DMS53 treated with DMSO at 0.1 percent for 48 hours (cell line): ENCODE measurements at regions not wholly inside any gene's neighbourhood (a gene's known extent, or its start where the extent isn't known, plus 50 kb on each side); places are given as distances from the start of the nearest gene placed in this dataset.
A peak's percentile ranks its signal among the peaks of the same experiment; 100 is the strongest.

Experiments used
- DNase-seq: peaks from one replicate; lab custom pipeline; 2025; ENCODE audit not compliant: unreplicated experiment; lab: John Stamatoyannopoulos, UW

GRCh38 chrX:147828719-147829118, 83.0 kb upstream of the FMR1 start:
- DNase-seq, result no peak

- DNase-seq, result no peak
Observed at GRCh38 chrX:147832707-147833348, 78.9 kb upstream of the FMR1 start.

DNA sequence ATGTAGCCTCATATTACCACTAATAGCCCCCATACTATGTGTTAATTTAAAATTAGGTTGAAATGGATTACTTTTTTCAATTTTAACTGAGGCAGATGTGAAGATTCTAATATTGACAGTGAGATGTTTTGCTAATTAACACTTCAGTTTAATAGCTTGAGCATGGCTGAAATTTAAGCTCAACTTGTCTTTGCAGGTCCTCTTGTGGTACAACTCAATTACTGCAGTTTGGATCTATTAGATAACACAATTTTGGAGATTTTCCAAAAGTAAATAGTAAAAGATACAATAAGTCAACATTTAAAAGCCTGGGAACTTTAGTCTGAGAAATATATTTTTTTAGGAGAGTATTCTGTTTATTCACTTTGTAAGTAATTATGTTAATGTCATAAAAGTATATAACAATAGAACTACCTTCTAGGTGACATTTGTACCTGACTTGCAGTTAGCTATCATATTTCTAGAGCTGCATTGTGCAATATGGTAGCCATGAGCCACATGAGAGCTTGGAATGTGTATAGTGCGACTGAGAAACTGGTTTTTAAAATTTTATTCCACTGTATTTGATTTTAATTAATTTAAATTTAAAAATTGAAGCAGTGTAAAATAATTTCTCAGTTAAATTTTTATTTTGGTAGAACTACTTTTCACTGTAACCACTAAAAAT, 73.1 kb upstream of the FMR1 start:
- DNase-seq, result peak; percentile 1

DNA sequence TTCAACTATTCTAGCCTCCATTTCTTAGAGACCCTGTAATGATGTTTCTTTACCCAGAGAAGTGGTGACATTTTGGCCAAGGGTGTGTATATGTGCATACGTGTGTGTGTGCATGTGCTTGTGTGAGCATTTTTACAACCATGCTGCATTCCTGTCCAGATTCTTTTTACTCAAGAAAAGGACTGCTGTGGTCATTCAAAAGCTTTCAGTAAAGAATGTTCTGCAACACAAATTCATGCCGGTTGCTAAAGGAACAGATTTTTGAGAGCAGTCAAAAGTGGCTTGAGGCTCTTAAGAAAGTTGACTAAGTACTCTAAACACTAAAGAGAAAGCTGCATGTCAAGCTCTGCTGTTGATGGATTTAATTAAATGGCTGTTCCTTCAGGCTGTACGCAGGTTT, 65.0 kb upstream of the FMR1 start:
- DNase-seq, result no peak

DNA sequence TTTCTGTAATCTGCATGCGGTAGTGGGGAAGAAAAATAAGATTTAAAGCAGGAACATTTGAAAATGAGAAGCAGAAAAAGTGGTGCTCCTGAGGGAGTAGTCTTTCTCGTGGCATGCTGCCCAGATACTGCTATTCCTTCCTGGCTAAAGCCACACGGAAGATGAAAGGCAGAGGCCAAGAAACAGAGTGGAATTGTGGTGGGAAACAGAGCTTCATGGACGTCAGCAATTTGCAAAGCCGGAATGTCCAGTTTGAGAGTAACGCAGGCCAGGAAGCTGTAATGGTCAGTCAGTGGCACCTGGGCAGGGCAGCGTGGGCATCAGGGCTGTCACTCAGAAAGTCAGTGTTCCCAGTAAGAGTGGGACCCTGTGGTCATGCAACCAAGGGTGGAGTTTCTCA, 63.7 kb upstream of the FMR1 start:
- DNase-seq, result peak; percentile 22

DNA sequence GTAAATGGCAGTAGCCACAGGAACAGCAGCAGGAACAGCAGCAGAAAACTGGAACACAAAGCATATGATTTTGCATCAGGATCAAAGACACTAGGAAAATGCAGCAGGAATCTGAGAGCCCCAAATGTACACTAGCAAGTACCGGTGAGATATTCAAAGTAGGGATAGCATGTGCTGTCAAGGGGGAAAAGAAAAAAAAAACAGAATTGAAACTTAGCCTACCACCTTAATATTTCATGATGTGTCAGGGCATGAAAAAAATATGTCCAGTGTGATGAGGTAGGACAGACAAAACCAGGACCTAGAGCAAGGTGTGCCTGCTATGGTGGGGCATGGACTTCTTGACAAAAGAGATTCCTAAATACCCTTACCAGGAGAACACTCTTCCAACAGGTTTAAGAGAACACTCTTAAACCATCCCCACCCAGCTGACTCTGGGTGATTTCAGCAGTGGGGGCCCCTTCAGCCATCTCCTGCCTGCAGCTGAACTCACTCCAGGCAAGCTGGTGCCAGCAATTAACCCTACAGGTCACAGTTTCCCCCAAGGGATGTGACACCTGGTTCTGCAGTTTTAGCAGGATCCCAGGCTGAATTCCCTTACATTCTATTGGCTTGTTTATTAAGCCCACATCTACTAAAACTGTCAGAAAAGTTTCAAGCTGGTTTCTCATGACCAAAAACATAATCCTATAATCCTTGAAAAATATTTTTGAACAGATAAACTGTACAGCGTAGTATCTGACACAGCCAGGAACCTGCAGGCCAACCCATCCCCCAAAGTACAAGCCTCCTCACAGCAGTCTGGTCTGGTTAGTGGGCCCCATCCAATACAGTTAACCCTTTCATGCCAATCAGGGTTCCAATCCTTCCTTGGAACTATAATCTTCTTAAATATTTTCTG, 62.9 kb upstream of the FMR1 start:
- DNase-seq, result no peak

GRCh38 chrX:147850875-147851274, 60.8 kb upstream of the FMR1 start:
- DNase-seq, result no peak

GRCh38 chrX:147853701-147854100, 58.0 kb upstream of the FMR1 start:
- DNase-seq, result no peak

- DNase-seq, result no peak
Observed at GRCh38 chrX:147859666-147860065, 52.1 kb upstream of the FMR1 start.
